Gastrocnemius medialis (tissue), 4 donors: ENCODE measurements at regions not wholly inside any gene's neighbourhood (a gene's known extent, or its start where the extent isn't known, plus 50 kb on each side); places are given as distances from the start of the nearest gene placed in this dataset.

Experiments
- ATAC-seq, 2 donors: fragments of 150-250 bp; one replicate each; pipeline ENCODE4 v1.9.1; 2016
- DNase-seq, 2 donors: peaks; one replicate each; pipeline ENCODE4 v3.0.0-alpha.2; 2019
- H3K27ac ChIP-seq, 4 donors: fragments of 200-600 bp; sonication (generic); 1 replicate in 1 of 4; 2 replicates in 3 of 4; pipeline ENCODE4 v1.5.1; 2016 to 2018; ENCODE audit warnings: mild to moderate bottlenecking in 2 of 4, moderate library complexity in 1 of 4
- H3K27me3 ChIP-seq, 3 donors: fragments of 200-600 bp; sonication (generic) in 2 of 3; 1 replicate in 1 of 3; 2 replicates in 2 of 3; pipeline versions ENCODE4 v1.5.1 to v1.6.0; 2016 to 2019; ENCODE audit warnings: mild to moderate bottlenecking in 1 of 3, moderate library complexity in 1 of 3
- H3K36me3 ChIP-seq, 2 donors: fragments of 200-600 bp; sonication (generic) in 1 of 2; one replicate each; pipeline ENCODE4 v1.5.1; 2017 to 2018
- H3K4me1 ChIP-seq, 2 donors: fragments of 200-600 bp; sonication (generic) in 1 of 2; one replicate each; pipeline ENCODE4 v1.5.1; 2016 to 2017; ENCODE audit warnings: mild to moderate bottlenecking in 2 of 2
- H3K4me3 ChIP-seq, 4 donors: fragments of 200-600 bp; sonication (generic) in 3 of 4; 1 replicate in 1 of 4; 2 replicates in 3 of 4; pipeline ENCODE4 v1.5.1; 2016 to 2019; ENCODE audit warnings: mild to moderate bottlenecking in 2 of 4
- H3K9me3 ChIP-seq, 3 donors: fragments of 200-600 bp; sonication (generic) in 2 of 3; 1 replicate in 1 of 3; 2 replicates in 2 of 3; pipeline ENCODE4 v1.5.1; 2016 to 2019
- CTCF ChIP-seq, 5 experiments: fragments of 450-650 bp in 3 of 5; fragments of 200-600 bp in 2 of 5; sonication (generic) in 2 of 5; IDR thresholded peaks in 4 of 5; conservative IDR thresholded peaks in 1 of 5; 1 replicate in 4 of 5; 2 replicates in 1 of 5; pipeline ENCODE4 v1.5.1; 2016 to 2019; ENCODE audit warnings: antibody characterized with exemption in 5 of 5, mild to moderate bottlenecking in 3 of 5, moderate library complexity in 3 of 5
- POLR2A ChIP-seq, 2 donors: fragments of 450-650 bp; IDR thresholded peaks; one replicate each; pipeline ENCODE4 v1.6.1; 2017; ENCODE audit warnings: antibody characterized with exemption in 2 of 2, mild to moderate bottlenecking in 2 of 2, moderate library complexity in 2 of 2
- in situ Hi-C, 4 donors: fragments of 200-750 bp; cut with MboI; loops; one replicate each; pipeline versions ENCODE4 v1.15.0 to v1.8.0; 2017; ENCODE audit warnings: low sequenced_read_pairs in 4 of 4
- intact Hi-C: fragments of 100-400 bp; cut with DNase I; formaldehyde crosslinking; loops from one replicate; pipeline ENCODE4 v1.15.1; 2023; ENCODE audit warnings: low total_unique reads

DNA sequence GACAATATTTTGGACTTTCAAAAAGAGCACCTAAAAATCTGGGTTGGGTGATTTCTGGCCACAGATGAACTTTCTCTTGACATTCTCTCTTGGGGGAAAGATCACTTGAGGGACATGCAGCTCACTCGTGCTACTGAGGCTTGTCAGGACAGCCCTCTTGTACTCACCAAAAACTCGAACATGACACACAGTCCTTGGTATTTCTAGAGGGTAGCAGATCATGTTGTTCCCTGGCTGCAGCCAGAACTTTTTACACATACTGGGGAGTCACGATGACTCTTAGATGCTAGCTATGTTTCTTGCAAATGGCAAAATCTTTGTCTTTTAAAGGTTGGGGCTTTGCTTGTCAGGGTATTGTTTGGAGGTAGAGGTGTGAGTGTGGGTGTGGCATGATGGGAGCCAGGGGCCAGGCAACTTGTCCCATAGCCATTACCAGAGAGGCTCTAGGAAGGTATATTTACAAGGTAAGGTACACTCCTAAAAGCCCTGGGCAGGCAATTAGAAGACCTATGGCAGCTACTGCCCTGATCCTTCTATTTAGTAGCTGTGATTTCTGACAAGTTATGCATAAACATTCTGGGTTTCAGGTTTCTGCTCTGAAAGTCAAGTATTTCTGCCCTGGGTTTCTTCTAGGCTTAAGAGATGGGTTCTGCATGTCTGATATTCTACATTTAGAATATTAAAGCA is 241.7 kb upstream of the TLL1 start:
- DNase-seq = peak; percentile 19 to 39
- TF ChIP-seq CTCF (IDR thresholded peaks at IDR 0.05 in 4 of 5, conservative IDR thresholded peaks at IDR 0.05 in 1 of 5) = no peak
- in situ Hi-C loops = no loop called here

GRCh38 chr4:165631912-165632311 is 241.1 kb upstream of the TLL1 start:
- Histone ChIP-seq H3K4me3 (no peak overlapping the region), H3K36me3 (no peaks in the 10 kb centered on the region), H3K27me3 (no peaks in the 10 kb centered on the region), H3K4me1 (peaks cover 0 to 3% of the 10 kb centered on the region in 2 donors), H3K9me3 (no peaks in the 10 kb centered on the region), H3K27ac (peak overlapping the region in 3 of 4 donors; percentile 14 to 82 (median 60))
- in situ Hi-C loops = no loop called here
- DNase-seq (no peak), ATAC-seq (peak; percentile 35 to 57)
- TF ChIP-seq CTCF (IDR thresholded peaks at IDR 0.05 in 4 of 5, conservative IDR thresholded peaks at IDR 0.05 in 1 of 5) = no peak
- intact Hi-C loops = no loop called here

More for the DNA sequence above, 241.7 kb upstream of the TLL1 start:
- Histone ChIP-seq H3K9me3 (no peaks in the 10 kb centered on the region), H3K36me3 (no peaks in the 10 kb centered on the region), H3K4me1 (peaks cover 0 to 3% of the 10 kb centered on the region in 2 donors), H3K27me3 (no peaks in the 10 kb centered on the region), H3K4me3 (no peak overlapping the region), H3K27ac (peak overlapping the region; percentile 10 to 82 (median 37))
- intact Hi-C loops = no loop called here
- ATAC-seq = peak; percentile 86 to 92

GRCh38 chr4:165634766-165635165 is 238.3 kb upstream of the TLL1 start:
- TF ChIP-seq CTCF (IDR thresholded peaks at IDR 0.05 in 4 of 5, conservative IDR thresholded peaks at IDR 0.05 in 1 of 5) (no peak), POLR2A (IDR thresholded peaks at IDR 0.05) (no peak)
- Histone ChIP-seq H3K9me3 (no peaks in the 10 kb centered on the region), H3K27ac (no peak overlapping the region), H3K4me3 (no peak overlapping the region), H3K27me3 (no peaks in the 10 kb centered on the region), H3K36me3 (no peaks in the 10 kb centered on the region), H3K4me1 (no peaks in the 10 kb centered on the region)
- in situ Hi-C loops = no loop called here
- no peak for ATAC-seq
- DNase-seq = no peak
- intact Hi-C loops = no loop called here

DNA sequence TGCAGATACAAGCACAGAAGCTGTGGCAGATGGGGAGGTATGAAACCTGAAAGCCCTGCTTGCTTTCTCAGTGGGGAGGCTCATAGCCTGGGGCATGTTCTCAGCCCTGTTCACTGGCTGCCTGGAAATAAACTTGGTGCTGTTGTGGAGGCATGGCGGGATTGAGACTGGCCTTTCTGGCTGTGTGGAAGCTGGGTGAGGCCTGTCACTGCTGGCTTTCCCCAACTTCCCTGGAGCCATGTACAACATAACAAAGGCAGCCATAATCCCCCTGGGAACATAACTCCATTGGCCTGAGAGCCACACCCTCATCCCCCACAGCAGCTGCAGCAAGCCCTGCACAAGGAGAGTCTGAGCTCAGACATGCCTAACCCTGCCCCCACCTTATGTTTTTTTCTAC is 237.7 kb upstream of the TLL1 start:
- Histone ChIP-seq H3K27ac (no peak overlapping the region), H3K27me3 (no peaks in the 10 kb centered on the region), H3K4me1 (no peaks in the 10 kb centered on the region), H3K36me3 (no peaks in the 10 kb centered on the region), H3K9me3 (no peaks in the 10 kb centered on the region), H3K4me3 (no peak overlapping the region)
- in situ Hi-C loops (no loop called here), intact Hi-C loops (no loop called here)
- DNase-seq (no peak), ATAC-seq (no peak)
- TF ChIP-seq CTCF (IDR thresholded peaks at IDR 0.05 in 4 of 5, conservative IDR thresholded peaks at IDR 0.05 in 1 of 5) (no peak), POLR2A (IDR thresholded peaks at IDR 0.05) (no peak)

- DNase-seq (no peak), ATAC-seq (no peak)
- H3K27me3 ChIP-seq = no peaks in the 10 kb centered on the region
- TF ChIP-seq CTCF (IDR thresholded peaks at IDR 0.05 in 4 of 5, conservative IDR thresholded peaks at IDR 0.05 in 1 of 5) = no peak
- no peak for TF ChIP-seq POLR2A (IDR thresholded peaks at IDR 0.05)
- H3K27ac ChIP-seq = no peak overlapping the region
- H3K9me3 ChIP-seq = no peaks in the 10 kb centered on the region
- H3K4me1 ChIP-seq = no peaks in the 10 kb centered on the region
- no peak overlapping the region for H3K4me3 ChIP-seq
- intact Hi-C loops (no loop called here), in situ Hi-C loops (no loop called here)
- no peaks in the 10 kb centered on the region for H3K36me3 ChIP-seq
These were observed 237.1 kb upstream of the TLL1 start for GRCh38 chr4:165635951-165636350.
